A549 (cell line): ENCODE measurements at regions not wholly inside any gene's neighbourhood (a gene's known extent, or its start where the extent isn't known, plus 50 kb on each side); places are given as distances from the start of the nearest gene placed in this dataset.
"Not testable (repeated sequence)": the region's sequence is repeated elsewhere in the genome, so short reads cannot be mapped to it uniquely, and the experiment has no call there.

Experiments
- ATAC-seq, 2 experiments: fragments of 200-7000 bp in 1 of 2; fragments of >200 bp in 1 of 2; cut with Nextera tagmentation in 1 of 2; cut with Tn5 transposase in 1 of 2; 3 replicates each; pipeline versions ENCODE4 v1.8.0 to v1.9.1; 2018 to 2020; ENCODE audit warnings: mild to moderate bottlenecking in 1 of 2, moderate library complexity in 1 of 2
- CTCF ChIA-PET: fragments of 300-600 bp; sonication (Branson Sonifier 250); formaldehyde crosslinking; extraction: SDS; loops from one replicate; lab custom pipeline; 2021; ENCODE audit warnings: antibody characterized with exemption, inconsistent platforms; lab: Yijun Ruan, JAX
- POLR2A ChIA-PET: fragments of 350-600 bp; formaldehyde crosslinking; extraction: SDS; loops from one replicate; lab custom pipeline; 2021; ENCODE audit warnings: antibody characterized with exemption, inconsistent platforms; lab: Yijun Ruan, JAX
- DNase-seq, 2 experiments: peaks; one replicate each; pipeline versions ENCODE4 v3.0.0 to v3.0.0-alpha.2; 2011 to 2016; ENCODE audit warnings: low read depth in 1 of 2, low spot score in 1 of 2
- FAIRE-seq: peaks from 2 replicates; lab custom pipeline; 2011; peaks lifted over from hg19 to GRCh38; lab: Jason Lieb, UNC
- H3K27ac ChIP-seq, 2 experiments: fragments of >200 bp; sonication (Bioruptor Twin); formaldehyde crosslinking; 3 replicates each; pipeline ENCODE4 v1.5.1; 2016 to 2017
- H3K4me1 ChIP-seq: fragments of >200 bp; sonication (Bioruptor Twin); formaldehyde crosslinking; 3 replicates; pipeline ENCODE4 v1.6.1; 2016
- H3K4me2 ChIP-seq: fragments of >200 bp; sonication (Bioruptor Twin); formaldehyde crosslinking; 3 replicates; pipeline ENCODE4 v1.6.1; 2016
- H3K4me3 ChIP-seq: fragments of >200 bp; sonication (Bioruptor Twin); formaldehyde crosslinking; 3 replicates; pipeline ENCODE4 v1.5.1; 2016
- H3K9me3 ChIP-seq: fragments of >200 bp; sonication (Bioruptor Twin); formaldehyde crosslinking; 3 replicates; pipeline ENCODE4 v1.6.1; 2016
- ATOH8 ChIP-seq: fragments of 250-450 bp; sonication (Bioruptor Pico); IDR thresholded peaks from 2 replicates; pipeline ENCODE4 v1.5.0; 2020; ENCODE audit warnings: low read depth, mild to moderate bottlenecking, moderate library complexity
- BHLHE40 ChIP-seq: IDR thresholded peaks from 2 replicates; pipeline ENCODE4 v1.6.1; 2012; ENCODE audit warnings: low read depth, low read length, inconsistent platforms
- CHD2 ChIP-seq: fragments of 150-350 bp; IDR thresholded peaks from 2 replicates; pipeline ENCODE4 v1.6.1; 2014; ENCODE audit warnings: low read length; ENCODE audit not compliant: partially characterized antibody
- FOSB ChIP-seq: fragments of 250-450 bp; sonication (Bioruptor Pico); IDR thresholded peaks from 2 replicates; pipeline ENCODE4 v1.5.0; 2020; ENCODE audit warnings: mild to moderate bottlenecking, moderate library complexity
- FOSL2 ChIP-seq, 2 experiments: fragments of 450-650 bp in 1 of 2; fragments of >200 bp in 1 of 2; sonication (Bioruptor Twin) in 1 of 2; formaldehyde crosslinking; IDR thresholded peaks; 2 replicates each; pipeline versions ENCODE4 v1.5.0 to v1.6.1; 2016 to 2020; ENCODE audit warnings: mild to moderate bottlenecking in 1 of 2, moderate library complexity in 1 of 2
- FOXS1 ChIP-seq: fragments of 250-450 bp; sonication (Bioruptor Pico); IDR thresholded peaks from 2 replicates; pipeline ENCODE4 v1.5.0; 2020; ENCODE audit warnings: mild to moderate bottlenecking, moderate library complexity
- HDAC2 ChIP-seq: fragments of 200-600 bp; sonication (generic); IDR thresholded peaks from 2 replicates; pipeline ENCODE4 v1.6.1; 2016
- JUN ChIP-seq, 2 experiments: fragments of >200 bp; sonication (Bioruptor Twin); formaldehyde crosslinking; IDR thresholded peaks; 2 replicates in 1 of 2; 3 replicates in 1 of 2; pipeline ENCODE4 v1.6.1; 2016 to 2017
- JUNB ChIP-seq: fragments of >200 bp; sonication (Bioruptor Twin); formaldehyde crosslinking; IDR thresholded peaks from 2 replicates; pipeline ENCODE4 v1.6.1; 2016
- KDM5A ChIP-seq: fragments of 200-600 bp; sonication (generic); IDR thresholded peaks from 2 replicates; pipeline ENCODE4 v1.6.1; 2016; ENCODE audit warnings: antibody characterized with exemption, mild to moderate bottlenecking
- MAFK ChIP-seq: fragments of 450-650 bp; IDR thresholded peaks from 2 replicates; pipeline ENCODE4 v1.6.1; 2014; ENCODE audit not compliant: partially characterized antibody
- MAX ChIP-seq: IDR thresholded peaks from 2 replicates; pipeline ENCODE4 v1.6.1; 2012
- MAZ ChIP-seq: fragments of 150-350 bp; IDR thresholded peaks from 2 replicates; pipeline ENCODE4 v1.6.1; 2014; ENCODE audit warnings: antibody characterized with exemption, low read depth, low read length, borderline replicate concordance
- MYC ChIP-seq: IDR thresholded peaks from 2 replicates; pipeline ENCODE4 v1.6.1; 2012; ENCODE audit warnings: mild to moderate bottlenecking, inconsistent platforms, low read length, improper control_type of control experiment, borderline replicate concordance
- NR3C1 ChIP-seq: fragments of >200 bp; sonication (Bioruptor Twin); formaldehyde crosslinking; IDR thresholded peaks from 3 replicates; pipeline ENCODE4 v1.6.1; 2017
- PHF8 ChIP-seq: fragments of 200-600 bp; sonication (generic); IDR thresholded peaks from 2 replicates; pipeline ENCODE4 v1.6.1; 2016; ENCODE audit warnings: low read depth, mild to moderate bottlenecking, antibody characterized with exemption, moderate library complexity, borderline replicate concordance
- POLR2A ChIP-seq: IDR thresholded peaks from 2 replicates; pipeline ENCODE4 v1.6.1; 2012; ENCODE audit warnings: mild to moderate bottlenecking, low read length
- POLR2AphosphoS2 ChIP-seq: conservative IDR thresholded peaks from 2 replicates; pipeline ENCODE4 v1.6.1; 2012; ENCODE audit warnings: low read length, improper control_type of control experiment, inconsistent platforms
- RCOR1 ChIP-seq: fragments of 150-350 bp; IDR thresholded peaks from 2 replicates; pipeline ENCODE4 v1.6.1; 2014; ENCODE audit warnings: antibody characterized with exemption, low read length, low read depth
- TP53 ChIP-seq: fragments of 250-450 bp; sonication (Bioruptor Pico); IDR thresholded peaks from 2 replicates; pipeline ENCODE4 v1.5.0; 2021; ENCODE audit warnings: mild to moderate bottlenecking, moderate library complexity
- ZFP36 ChIP-seq: fragments of 450-650 bp; IDR thresholded peaks from 2 replicates; pipeline ENCODE4 v1.6.1; 2014; ENCODE audit warnings: borderline replicate concordance; ENCODE audit not compliant: partially characterized antibody
- ZNF302 ChIP-seq: fragments of 250-450 bp; sonication (Bioruptor Pico); IDR thresholded peaks from 2 replicates; pipeline ENCODE4 v1.9.0; 2021; ENCODE audit warnings: inconsistent platforms, mild to moderate bottlenecking, moderate library complexity
- WGBS: methylation state at CpG from one replicate; pipeline ENCODE4 v1.1.6; 2017; ENCODE audit errors: missing lambda C conversion rate; 5-methylcytosine and 5-hydroxymethylcytosine counted together
- TF ChIP-seq, protein P1 (sequence below): IDR thresholded peaks from 2 replicates; pipeline ENCODE4 v1.6.1; 2012; ENCODE audit warnings: low read depth, borderline replicate concordance
- TF ChIP-seq, protein P2 (sequence below): fragments of 150-350 bp; IDR thresholded peaks from 2 replicates; pipeline ENCODE4 v1.6.1; 2014; ENCODE audit warnings: low read depth, mild to moderate bottlenecking, low read length

GRCh38 chr5:172532439-172532838 lies 78.1 kb upstream of the SH3PXD2B start:
- Histone ChIP-seq H3K27ac (peak overlapping the region in 1 of 2 experiments; percentile 62; a peak in 1 of 6 replicates), H3K4me1 (peaks cover 21% of the 10 kb centered on the region; the same call in 2 of the 3 replicates)
- H3K4me2 ChIP-seq, POLR2A ChIA-PET, ATAC-seq, DNase-seq, FAIRE-seq, H3K4me3 ChIP-seq, H3K9me3 ChIP-seq: not testable (repeated sequence)
- CTCF ChIA-PET, result interaction anchor here (1.0 to 1.1 kb wide), 2 partner anchors 165 to 1513 kb away, joined by 3 read pairs; partner anchors contain the start of gene NSG2
- WGBS, result 71% methylated on average over 8 of the region's 8 CpGs

DNA sequence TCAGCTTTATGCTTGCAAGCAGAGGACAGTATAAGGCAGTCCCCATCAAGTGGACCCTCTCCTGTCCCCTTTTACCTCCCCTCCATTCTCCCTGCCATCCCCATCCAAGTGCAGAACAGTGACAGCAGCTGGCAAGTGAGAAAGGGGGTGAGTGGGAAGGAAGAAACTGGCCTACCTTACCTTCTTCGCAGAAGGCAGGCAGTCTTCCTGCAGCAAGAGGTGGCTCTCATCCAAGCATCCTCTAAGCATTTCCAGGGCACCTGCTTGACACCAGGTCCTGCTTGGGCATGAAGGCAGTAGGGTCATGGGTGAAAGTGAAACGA lies 77.3 kb upstream of the SH3PXD2B start:
- ChIA-PET CTCF (interaction anchor here (1.0 to 1.1 kb wide), 2 partner anchors 165 to 1514 kb away, joined by 3 read pairs; partner anchors contain the start of gene NSG2), POLR2A (no interaction called here)
- DNase-seq (no peak), FAIRE-seq (no peak), ATAC-seq (no peak)
- TF ChIP-seq ZFP36 (no peak), PHF8 (no peak), CHD2 (no peak), KDM5A (no peak), FOXS1 (no peak), MYC (no peak), RCOR1 (no peak), MAFK (no peak), POLR2A (no peak), POLR2AphosphoS2 (no peak), FOSB (CRISPR knock-in tag) (no peak), TP53 (CRISPR knock-in tag) (no peak), FOSL2 (IDR thresholded peaks at IDR 0.05) (no peak), FOSL2 (CRISPR knock-in tag; IDR thresholded peaks at IDR 0.05) (no peak), MAX (no peak)
- Histone ChIP-seq H3K9me3 (peaks cover 8% of the 10 kb centered on the region), H3K27ac (no peak overlapping the region; a peak in 1 of 6 replicates), H3K4me3 (no peak overlapping the region), H3K4me1 (peaks cover 21% of the 10 kb centered on the region; the same call in 2 of the 3 replicates), H3K4me2 (no peak overlapping the region)
- WGBS, result 53% methylated on average over 2 of the region's 2 CpGs

DNA sequence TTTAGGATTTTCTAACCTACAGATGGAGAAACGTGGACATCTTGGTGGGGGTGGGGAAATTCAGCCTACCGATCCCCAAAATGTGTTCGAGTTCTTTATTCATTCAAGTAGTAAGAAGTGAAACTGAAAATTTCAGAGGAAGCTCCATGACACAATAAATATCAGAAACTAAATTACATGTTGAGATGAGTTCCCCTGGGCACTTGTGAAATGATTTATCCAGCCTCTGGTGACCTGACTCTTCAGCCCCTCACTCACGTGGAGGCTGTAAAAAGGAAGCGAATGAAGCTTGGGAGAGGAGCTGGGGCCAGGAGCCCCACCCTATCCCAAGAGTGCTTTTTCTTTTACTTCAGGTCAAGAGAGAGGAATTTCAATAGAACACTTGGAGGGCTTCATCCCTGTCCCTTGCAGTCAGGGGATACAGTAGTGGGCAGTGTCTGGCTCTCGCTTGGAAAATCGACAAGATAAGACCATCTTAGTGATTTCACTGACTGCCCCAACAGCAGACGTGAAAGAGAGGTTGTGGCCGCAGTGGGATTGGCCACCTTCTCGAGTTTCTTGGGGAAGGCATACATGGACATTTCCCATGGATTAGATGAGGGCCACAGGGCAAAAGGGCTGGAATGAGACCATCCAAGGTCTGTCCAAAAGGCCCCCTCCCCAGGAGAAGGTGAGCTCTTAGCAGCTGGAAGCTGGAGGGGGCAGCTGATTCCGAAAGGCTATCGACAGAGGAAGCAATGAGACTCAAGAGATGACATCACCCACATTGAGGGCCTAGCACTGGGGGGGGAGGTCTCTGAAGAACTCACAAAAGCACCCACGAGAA lies 76.8 kb upstream of the SH3PXD2B start:
- no peak for TF ChIP-seq CHD2
- no peak for TF ChIP-seq ATOH8 (CRISPR knock-in tag)
- TF ChIP-seq MAX, result no peak
- no peak for TF ChIP-seq NR3C1
- TF ChIP-seq, protein P1, sequence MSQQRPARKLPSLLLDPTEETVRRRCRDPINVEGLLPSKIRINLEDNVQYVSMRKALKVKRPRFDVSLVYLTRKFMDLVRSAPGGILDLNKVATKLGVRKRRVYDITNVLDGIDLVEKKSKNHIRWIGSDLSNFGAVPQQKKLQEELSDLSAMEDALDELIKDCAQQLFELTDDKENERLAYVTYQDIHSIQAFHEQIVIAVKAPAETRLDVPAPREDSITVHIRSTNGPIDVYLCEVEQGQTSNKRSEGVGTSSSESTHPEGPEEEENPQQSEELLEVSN, result no peak
- no peak for TF ChIP-seq ZNF302
- no peak for TF ChIP-seq MAZ
- no peak for TF ChIP-seq JUNB
- TF ChIP-seq PHF8, result no peak
- no peak for TF ChIP-seq JUN (IDR thresholded peaks at IDR 0.05)
- TF ChIP-seq FOSB (CRISPR knock-in tag), result no peak
- no peak for TF ChIP-seq BHLHE40
- TF ChIP-seq POLR2AphosphoS2, result no peak
- TF ChIP-seq MYC, result no peak
- no peak for TF ChIP-seq HDAC2
- TF ChIP-seq, protein P2, sequence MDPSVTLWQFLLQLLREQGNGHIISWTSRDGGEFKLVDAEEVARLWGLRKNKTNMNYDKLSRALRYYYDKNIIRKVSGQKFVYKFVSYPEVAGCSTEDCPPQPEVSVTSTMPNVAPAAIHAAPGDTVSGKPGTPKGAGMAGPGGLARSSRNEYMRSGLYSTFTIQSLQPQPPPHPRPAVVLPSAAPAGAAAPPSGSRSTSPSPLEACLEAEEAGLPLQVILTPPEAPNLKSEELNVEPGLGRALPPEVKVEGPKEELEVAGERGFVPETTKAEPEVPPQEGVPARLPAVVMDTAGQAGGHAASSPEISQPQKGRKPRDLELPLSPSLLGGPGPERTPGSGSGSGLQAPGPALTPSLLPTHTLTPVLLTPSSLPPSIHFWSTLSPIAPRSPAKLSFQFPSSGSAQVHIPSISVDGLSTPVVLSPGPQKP, result no peak
- peaks cover 6% of the 10 kb centered on the region for H3K9me3 ChIP-seq
- peaks cover 21% of the 10 kb centered on the region; the same call in 2 of the 3 replicates for H3K4me1 ChIP-seq
- no peak overlapping the region for H3K4me2 ChIP-seq
- FAIRE-seq (no peak), DNase-seq (no peak), ATAC-seq (no peak)
- ChIA-PET POLR2A (no interaction called here), CTCF (no interaction called here)
- no peak overlapping the region; a peak in 1 of 6 replicates for H3K27ac ChIP-seq
- WGBS, result 58% methylated on average over 13 of the region's 13 CpGs
- no peak overlapping the region for H3K4me3 ChIP-seq
